A673 (cell line): ENCODE measurements at regions not wholly inside any gene's neighbourhood (a gene's known extent, or its start where the extent isn't known, plus 50 kb on each side); places are given as distances from the start of the nearest gene placed in this dataset.

ENCODE experiments used
- EZH2 ChIP-seq: fragments of 200-600 bp; sonication (generic); IDR thresholded peaks from 2 replicates; pipeline ENCODE4 v1.6.1; 2017; ENCODE audit warnings: borderline replicate concordance, low read depth, mild to moderate bottlenecking, mixed read lengths, antibody characterized with exemption, low read length; ENCODE audit not compliant: poor library complexity, severe bottlenecking
- TF ChIP-seq, protein P1 (sequence below): fragments of 300-800, 200-600 bp; sonication (generic); conservative IDR thresholded peaks from 2 replicates; pipeline ENCODE4 v1.5.1; 2017; ENCODE audit warnings: low read depth, mild to moderate bottlenecking, antibody characterized with exemption, low read length, moderate library complexity, mixed read lengths

DNA sequence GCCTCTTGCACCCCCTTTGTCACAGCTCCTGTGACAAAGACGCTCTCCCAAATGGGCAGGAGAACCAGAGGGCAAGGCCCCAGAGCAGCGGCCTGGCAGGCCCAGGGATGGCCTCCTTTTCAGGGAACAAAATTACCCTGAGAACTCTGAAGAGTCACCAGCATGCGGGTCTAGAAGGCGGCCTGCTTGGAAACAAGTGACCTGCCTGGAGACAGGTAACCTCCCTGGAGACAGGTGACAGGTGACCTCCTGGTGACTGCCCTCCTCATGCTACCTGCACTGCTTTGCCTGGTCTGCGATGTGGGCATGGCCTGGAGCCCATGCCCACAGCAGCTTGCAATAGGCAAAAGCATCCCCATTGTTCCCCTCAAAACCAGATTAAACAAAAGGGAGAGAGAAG is 86.5 kb upstream of the ZC3H12A start:
- TF ChIP-seq, protein P1, sequence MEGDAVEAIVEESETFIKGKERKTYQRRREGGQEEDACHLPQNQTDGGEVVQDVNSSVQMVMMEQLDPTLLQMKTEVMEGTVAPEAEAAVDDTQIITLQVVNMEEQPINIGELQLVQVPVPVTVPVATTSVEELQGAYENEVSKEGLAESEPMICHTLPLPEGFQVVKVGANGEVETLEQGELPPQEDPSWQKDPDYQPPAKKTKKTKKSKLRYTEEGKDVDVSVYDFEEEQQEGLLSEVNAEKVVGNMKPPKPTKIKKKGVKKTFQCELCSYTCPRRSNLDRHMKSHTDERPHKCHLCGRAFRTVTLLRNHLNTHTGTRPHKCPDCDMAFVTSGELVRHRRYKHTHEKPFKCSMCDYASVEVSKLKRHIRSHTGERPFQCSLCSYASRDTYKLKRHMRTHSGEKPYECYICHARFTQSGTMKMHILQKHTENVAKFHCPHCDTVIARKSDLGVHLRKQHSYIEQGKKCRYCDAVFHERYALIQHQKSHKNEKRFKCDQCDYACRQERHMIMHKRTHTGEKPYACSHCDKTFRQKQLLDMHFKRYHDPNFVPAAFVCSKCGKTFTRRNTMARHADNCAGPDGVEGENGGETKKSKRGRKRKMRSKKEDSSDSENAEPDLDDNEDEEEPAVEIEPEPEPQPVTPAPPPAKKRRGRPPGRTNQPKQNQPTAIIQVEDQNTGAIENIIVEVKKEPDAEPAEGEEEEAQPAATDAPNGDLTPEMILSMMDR, result no peak
- no peak for TF ChIP-seq EZH2
